ENCODE measurements at regions not wholly inside any gene's neighbourhood (a gene's known extent, or its start where the extent isn't known, plus 50 kb on each side); places are given as distances from the start of the nearest gene placed in this dataset.

DNA sequence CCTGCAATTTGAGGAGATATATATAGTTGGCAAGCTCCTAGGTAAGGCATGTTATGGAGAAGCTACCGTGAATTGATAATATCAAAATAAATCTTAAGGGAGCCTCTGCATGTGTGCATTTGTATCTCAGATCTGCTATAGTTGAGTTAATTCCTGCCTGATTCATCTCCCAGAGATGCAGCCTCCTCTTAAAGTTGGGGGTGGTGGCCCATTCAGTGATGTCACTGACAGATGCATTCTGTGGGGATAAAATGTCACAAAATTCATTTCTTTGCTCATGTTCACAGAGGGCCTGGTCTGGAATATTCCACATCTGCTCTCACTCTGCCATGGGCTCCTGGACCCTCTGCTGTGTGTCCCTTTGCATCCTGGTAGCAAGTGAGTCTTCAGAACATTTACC lies 185.8 kb upstream of the PRSS1 start:
- TF ChIP-seq, protein P1, sequence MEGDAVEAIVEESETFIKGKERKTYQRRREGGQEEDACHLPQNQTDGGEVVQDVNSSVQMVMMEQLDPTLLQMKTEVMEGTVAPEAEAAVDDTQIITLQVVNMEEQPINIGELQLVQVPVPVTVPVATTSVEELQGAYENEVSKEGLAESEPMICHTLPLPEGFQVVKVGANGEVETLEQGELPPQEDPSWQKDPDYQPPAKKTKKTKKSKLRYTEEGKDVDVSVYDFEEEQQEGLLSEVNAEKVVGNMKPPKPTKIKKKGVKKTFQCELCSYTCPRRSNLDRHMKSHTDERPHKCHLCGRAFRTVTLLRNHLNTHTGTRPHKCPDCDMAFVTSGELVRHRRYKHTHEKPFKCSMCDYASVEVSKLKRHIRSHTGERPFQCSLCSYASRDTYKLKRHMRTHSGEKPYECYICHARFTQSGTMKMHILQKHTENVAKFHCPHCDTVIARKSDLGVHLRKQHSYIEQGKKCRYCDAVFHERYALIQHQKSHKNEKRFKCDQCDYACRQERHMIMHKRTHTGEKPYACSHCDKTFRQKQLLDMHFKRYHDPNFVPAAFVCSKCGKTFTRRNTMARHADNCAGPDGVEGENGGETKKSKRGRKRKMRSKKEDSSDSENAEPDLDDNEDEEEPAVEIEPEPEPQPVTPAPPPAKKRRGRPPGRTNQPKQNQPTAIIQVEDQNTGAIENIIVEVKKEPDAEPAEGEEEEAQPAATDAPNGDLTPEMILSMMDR (IDR thresholded peaks at IDR 0.05): no peak
- TF ChIP-seq POLR2A (IDR thresholded peaks at IDR 0.05): no peak
